ENCODE measurements at regions not wholly inside any gene's neighbourhood (a gene's known extent, or its start where the extent isn't known, plus 50 kb on each side); places are given as distances from the start of the nearest gene placed in this dataset.

GRCh38 chr3:106208967-106209366 lies 340.2 kb upstream of the CBLB start:
- DNase-seq (ENCODE audit: low read depth in 1 of 2, low spot score in 1 of 2), result no peak

DNA sequence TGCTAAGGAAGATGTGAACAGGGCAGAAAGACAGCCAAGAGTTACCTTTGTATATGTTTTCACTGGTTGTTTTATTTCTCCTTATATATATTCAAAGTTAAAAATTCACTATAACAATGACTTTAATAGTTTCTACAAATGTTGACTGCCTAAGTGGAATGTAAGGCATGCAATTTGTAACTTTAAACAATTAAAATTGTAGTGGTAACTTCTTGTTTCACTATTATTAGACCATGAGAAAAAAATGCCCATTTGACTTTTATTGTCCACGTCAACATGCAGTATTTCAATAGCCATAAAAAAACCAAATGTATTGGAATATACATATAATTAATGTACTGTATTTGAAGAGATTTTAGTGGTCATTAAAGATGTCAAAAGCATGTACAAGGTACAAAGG lies 340.7 kb upstream of the CBLB start:
- DNase-seq (ENCODE audit: low read depth in 1 of 2, low spot score in 1 of 2), result no peak

GRCh38 chr3:106210923-106211322 lies 342.1 kb upstream of the CBLB start:
- DNase-seq (ENCODE audit: low read depth in 1 of 2, low spot score in 1 of 2), result no peak

GRCh38 chr3:106212665-106213222 lies 343.9 kb upstream of the CBLB start:
- no peak for DNase-seq (ENCODE audit: low read depth in 1 of 2, low spot score in 1 of 2)

GRCh38 chr3:106213954-106214353 lies 345.1 kb upstream of the CBLB start:
- DNase-seq (ENCODE audit: low read depth in 1 of 2, low spot score in 1 of 2), result no peak

- no peak for DNase-seq (ENCODE audit: low read depth in 1 of 2, low spot score in 1 of 2)
Measured at GRCh38 chr3:106214641-106215040, 345.8 kb upstream of the CBLB start.

DNA sequence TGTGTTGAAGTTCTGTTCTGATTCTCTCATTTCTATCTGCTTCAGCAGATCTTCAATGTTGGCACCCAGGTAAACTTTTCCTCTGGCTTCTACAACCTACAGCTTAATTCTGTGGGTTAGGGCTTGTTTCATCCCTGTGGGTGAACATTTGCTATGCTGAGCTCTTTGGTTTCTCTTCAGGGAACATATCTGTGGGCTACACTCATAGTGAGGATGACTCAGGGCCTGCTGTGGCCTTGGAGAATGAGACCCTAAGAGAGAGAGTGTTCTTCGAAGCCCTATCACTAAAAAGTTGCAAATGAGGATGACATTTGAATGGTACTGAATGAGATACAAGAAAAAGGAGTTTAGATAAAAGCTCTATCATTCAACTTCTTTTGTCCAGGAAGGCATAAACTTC lies 346.2 kb upstream of the CBLB start:
- no peak for DNase-seq (ENCODE audit: low read depth in 1 of 2, low spot score in 1 of 2)

DNA sequence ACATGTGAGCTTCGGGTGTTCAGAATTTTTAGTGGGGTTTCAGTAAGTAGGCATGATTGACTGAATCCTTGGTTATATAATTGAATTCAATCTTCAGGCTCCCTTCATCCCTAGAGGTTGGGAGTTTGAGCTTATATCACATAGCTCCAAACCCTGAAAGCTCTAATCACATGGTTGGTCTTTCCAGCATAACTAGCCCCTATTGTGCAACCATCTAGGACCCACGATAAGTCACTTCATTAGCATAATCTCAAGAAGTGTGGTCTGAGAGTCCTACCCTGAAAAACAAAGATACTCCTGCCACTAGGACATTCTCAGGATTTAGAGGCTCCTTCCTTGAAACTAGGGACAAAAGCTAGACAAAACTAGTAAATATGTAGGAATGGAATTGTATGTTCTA lies 348.9 kb upstream of the CBLB start:
- DNase-seq (ENCODE audit: low read depth in 1 of 2, low spot score in 1 of 2), result no peak

- no peak for DNase-seq (ENCODE audit: low read depth in 1 of 2, low spot score in 1 of 2)
Measured at GRCh38 chr3:106227068-106227467, 358.3 kb upstream of the CBLB start.

DNA sequence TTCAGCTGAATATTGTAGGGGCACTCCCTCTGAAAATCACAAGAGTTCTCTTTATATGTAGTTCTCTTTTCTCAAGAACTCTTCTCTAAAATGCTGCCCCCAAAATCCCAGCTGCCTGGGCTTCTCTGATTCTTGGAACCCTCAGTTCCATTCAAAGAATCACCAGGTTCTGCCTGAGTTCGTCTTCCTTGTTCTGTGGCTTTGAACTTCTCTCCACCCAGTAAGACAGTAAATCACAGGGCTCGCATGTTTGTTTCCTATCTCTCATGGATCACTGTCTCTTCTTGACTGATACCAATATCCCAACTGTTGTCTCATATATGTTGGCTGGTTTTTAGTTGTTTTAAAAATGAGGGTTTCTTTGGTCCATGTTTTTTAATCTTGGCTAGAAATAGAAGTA lies 359.5 kb upstream of the CBLB start:
- DNase-seq (ENCODE audit: low read depth in 1 of 2, low spot score in 1 of 2), result no peak

DNA sequence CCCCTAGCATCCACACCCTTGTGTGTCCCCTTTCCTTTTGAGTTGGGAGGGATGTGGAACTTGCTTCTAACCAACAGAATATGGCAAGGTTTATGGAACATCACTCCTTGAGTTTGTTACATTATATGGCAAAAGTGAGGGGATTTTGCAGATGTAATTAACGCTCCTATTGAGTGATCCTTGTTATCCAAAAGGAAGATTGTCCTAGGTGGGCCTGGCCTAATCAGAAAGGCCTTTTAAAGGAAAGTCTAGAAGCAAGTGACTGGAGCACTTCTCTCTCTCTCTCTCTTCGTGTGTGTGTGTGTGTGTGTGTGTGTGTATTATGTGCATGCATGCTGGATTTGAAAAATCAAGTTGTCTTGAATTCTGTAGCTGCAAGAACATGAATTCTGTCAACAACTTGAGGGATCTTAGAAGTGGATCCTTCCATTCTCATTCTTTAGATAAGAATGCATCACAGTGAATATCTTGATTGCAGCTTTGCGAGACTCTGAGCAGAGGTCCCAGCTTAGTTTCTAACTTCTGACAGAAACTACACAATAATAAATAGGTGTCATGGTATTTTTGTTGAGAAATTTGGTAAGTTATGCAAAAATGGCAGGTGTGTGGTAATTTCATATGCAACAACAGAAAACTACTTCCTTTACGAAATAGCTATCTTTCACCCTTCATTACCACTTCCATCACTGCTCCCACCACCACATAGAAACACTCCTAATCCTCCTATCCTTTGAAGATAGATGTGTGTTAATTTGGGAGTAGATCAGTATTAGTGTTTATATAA lies 360.9 kb upstream of the CBLB start:
- DNase-seq (ENCODE audit: low read depth in 1 of 2, low spot score in 1 of 2), result no peak

DNA sequence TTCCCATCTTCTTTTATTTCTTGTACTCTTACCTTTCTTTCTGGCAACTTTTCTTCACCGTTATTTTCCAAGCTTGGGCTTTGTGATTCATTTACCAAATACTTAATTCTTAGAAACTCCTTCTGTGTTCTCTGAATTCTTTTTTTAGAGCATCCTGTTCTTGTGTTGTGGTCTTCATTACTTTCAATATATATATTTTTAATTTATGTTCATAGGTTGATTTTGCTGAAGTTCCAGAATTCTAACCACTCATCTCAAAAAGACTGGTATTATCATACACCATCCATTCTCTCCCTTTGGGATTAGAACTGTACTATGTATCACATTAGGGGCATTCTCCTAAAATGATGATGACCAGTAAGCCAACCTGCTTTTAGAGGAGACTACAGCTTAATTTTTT lies 362.3 kb upstream of the CBLB start:
- no peak for DNase-seq (ENCODE audit: low read depth in 1 of 2, low spot score in 1 of 2)

DNA sequence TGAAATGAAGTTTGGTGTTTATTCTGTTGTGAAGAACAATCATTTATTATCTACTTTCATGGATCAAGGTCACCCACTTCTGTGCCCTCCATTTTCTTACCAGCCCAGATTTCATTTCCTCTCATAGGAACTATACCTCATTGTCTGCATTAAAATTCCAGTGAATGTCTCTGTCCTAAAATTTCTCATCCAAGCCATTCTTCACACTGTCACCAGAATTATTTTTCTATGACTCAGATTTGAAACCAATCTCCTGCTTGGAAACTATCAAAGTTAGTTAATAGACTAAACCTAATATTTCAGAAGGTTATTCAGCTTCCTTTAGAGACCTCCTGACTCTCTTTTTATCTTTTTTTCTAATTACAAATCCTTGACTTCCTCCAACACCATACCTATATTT lies 364.1 kb upstream of the CBLB start:
- no peak for DNase-seq (ENCODE audit: low read depth in 1 of 2, low spot score in 1 of 2)

- DNase-seq (ENCODE audit: low read depth in 1 of 2, low spot score in 1 of 2), result no peak
Measured at GRCh38 chr3:106239195-106239697, 370.4 kb upstream of the CBLB start.

DNA sequence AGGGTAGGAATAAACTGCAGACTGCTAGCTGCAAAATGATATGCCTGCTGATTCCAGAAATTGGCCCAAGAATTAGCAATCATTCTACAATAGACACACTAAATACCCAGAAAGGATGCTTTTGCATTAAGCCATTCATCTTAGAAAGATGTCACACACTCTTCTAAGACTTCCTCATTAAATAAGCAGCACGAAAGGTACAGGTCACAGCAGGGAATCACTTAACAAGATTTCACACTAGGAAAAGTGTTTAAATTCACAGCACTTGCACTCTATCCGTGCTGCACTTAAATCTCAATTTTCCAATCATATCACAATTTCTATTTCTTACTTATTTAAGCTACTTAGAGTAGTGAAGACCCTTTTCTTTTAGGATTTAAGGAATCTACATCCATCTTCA lies 372.8 kb upstream of the CBLB start:
- DNase-seq (ENCODE audit: low read depth in 1 of 2, low spot score in 1 of 2), result no peak

- DNase-seq (ENCODE audit: low read depth in 1 of 2, low spot score in 1 of 2), result no peak
Measured at GRCh38 chr3:106242781-106243180, 374.0 kb upstream of the CBLB start.

DNA sequence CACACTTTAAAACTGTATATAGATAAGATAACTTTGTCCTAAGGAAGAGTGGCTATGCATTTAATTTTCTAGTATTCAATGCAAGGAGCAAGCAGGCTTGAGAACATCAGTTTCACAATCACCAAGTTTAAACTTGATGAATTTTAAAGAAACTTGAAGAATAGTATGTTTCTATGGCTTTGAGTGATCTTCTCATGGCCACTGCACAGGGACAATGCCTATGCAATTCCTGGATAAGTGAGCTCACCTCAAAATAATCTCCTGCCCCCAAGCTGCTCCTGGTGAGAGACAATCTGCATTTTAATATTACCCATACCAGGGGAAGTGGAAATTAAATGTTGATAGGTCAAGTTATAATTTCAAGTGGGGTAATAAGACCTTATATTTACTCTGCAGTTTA lies 376.6 kb upstream of the CBLB start:
- DNase-seq (ENCODE audit: low read depth in 1 of 2, low spot score in 1 of 2), result no peak

DNA sequence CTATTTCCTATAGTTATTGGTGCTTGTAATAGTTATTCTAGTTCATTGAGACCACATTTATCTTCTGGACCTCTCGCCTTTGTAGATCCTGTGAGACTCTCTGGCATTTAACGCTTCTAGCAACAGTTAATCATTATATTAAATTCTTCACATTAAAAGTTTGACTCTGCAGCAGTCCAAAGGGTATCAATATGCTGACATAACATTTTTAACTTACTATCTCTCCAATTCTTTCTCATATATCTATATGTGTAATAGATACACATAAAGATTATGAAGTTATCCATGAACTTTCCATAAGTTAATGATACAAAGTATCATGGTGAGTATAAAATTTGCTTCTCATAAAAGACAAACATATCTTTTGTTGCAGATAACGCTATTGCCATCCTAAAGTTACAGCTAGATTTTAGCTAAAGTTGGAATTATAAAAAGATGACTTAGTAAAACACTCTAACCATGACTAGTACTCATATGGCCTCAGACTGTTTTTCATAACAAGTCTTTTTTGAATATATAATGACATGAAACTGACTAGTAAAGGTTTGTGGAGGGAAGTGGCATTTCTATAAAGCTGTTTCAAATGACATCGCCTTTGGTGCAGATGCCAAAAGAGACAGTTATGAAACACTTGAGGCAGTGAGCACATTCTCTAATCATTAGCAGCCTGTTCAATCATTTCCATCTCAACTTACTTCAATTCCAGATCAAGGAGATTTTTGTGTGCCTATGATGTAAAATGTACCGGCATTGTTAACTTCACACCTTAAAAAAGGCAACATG lies 379.3 kb upstream of the CBLB start:
- no peak for DNase-seq (ENCODE audit: low read depth in 1 of 2, low spot score in 1 of 2)

- no peak for DNase-seq (ENCODE audit: low read depth in 1 of 2, low spot score in 1 of 2)
Measured at GRCh38 chr3:106249159-106249558, 380.3 kb upstream of the CBLB start.

DNA sequence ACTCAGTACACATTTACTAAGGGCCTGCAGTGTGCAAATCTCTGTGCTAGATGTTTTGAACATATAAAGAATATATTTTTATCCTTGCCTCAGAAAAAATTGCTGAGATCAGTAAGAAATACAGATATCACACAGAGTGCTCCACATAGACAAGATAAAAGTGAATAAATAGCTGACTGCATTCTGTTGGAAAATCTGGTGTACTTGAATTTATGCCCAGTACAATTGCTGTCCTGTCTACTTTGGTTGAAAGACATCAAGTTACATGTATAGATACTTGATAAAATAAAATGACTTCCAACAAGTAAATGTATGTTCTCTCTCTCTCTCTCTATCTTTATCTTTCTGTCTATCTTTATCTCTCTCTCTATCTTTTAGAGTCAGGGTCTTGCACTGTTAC lies 381.2 kb upstream of the CBLB start:
- no peak for DNase-seq (ENCODE audit: low read depth in 1 of 2, low spot score in 1 of 2)

DNA sequence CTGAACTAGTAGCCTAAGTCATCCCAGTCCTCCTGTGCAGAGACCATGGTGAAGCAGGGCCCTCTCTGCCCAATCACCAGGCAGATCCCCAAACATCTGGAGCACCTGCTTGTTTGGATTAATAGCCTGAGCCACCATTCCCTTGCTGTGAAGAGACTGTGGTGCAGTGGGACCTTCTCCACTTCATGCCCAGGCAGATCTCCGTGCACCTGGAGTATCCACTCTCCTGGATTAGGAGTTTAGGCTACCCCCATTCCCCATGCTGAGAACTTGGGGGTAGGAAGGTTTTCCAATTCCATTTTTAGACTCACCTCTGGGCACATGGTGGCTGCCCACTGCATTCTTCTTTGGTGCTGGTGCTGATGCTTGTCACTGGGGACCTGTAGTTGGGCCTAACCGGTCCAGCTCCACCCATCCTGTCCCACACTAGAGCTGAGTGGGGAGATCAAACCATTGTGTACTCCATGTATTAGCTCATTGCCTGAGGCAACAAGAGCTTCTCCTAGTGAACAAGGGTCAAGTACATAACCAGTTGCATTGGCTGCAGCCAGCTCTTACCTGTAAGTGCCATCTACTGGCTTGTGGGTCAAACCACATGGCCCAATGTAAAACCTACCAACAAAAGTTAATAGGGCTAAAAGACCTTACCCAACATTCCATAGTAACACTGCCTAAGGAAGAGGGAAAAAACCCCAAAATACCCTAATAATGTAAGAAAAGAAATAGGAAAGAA lies 382.5 kb upstream of the CBLB start:
- no peak for DNase-seq (ENCODE audit: low read depth in 1 of 2, low spot score in 1 of 2)

- no peak for DNase-seq (ENCODE audit: low read depth in 1 of 2, low spot score in 1 of 2)
Measured at GRCh38 chr3:106255870-106256248, 387.0 kb upstream of the CBLB start.
